ENCODE measurements at regions not wholly inside any gene's neighbourhood (a gene's known extent, or its start where the extent isn't known, plus 50 kb on each side); places are given as distances from the start of the nearest gene placed in this dataset.

DNA sequence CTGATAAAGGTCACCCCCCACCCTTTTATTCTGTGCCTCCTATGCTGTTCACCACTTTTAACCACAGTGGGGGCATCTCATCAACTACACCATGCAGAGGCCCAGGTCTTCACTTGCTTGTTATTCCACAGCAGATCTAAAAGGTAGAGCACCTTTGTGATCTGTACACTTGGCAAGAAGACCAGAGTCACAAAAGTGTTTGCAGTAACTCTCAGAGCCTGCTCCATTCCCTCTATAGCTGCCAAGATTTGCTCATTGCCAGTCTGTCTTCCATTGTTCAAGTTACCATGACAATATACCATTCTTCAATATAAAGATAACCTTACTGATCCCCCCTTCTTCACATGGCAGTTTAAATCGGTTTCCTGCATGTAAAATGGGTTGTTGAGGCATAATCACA, 180.0 kb downstream of the TOX3 start:
- TF ChIP-seq EZH2 (IDR thresholded peaks at IDR 0.05) (no peak), CTCF (IDR thresholded peaks at IDR 0.05 in 2 of 3, conservative IDR thresholded peaks at IDR 0.05 in 1 of 3; ENCODE audit: borderline replicate concordance in 1 of 3, insufficient read depth in 1 of 3, low read depth in 2 of 3, low read length in 2 of 3) (no peak), POLR2A (IDR thresholded peaks at IDR 0.05; ENCODE audit: borderline replicate concordance, extremely low read depth, insufficient read depth, insufficient read length) (no peak), ZFX (IDR thresholded peaks at IDR 0.05) (no peak), RAD21 (IDR thresholded peaks at IDR 0.05; ENCODE audit: low read depth) (no peak), REST (IDR thresholded peaks at IDR 0.05; ENCODE audit: low read depth) (no peak), SP1 (IDR thresholded peaks at IDR 0.05; ENCODE audit: low read depth) (no peak), ELF1 (IDR thresholded peaks at IDR 0.05; ENCODE audit: borderline replicate concordance, low read depth) (no peak), CBX3 (IDR thresholded peaks at IDR 0.05; ENCODE audit: low read depth) (no peak), POLR2AphosphoS5 (IDR thresholded peaks at IDR 0.05; ENCODE audit: low read depth, low read length) (no peak)
